HG03095 (cell line): ENCODE measurements at regions not wholly inside any gene's neighbourhood (a gene's known extent, or its start where the extent isn't known, plus 50 kb on each side); places are given as distances from the start of the nearest gene placed in this dataset.

Source experiments
- ATAC-seq: cut with Tn5 transposase; IDR thresholded peaks from one replicate; pipeline ENCODE4 v1.9.1; 2021; ENCODE audit warnings: moderate library complexity; ENCODE audit not compliant: unreplicated experiment

GRCh38 chr6:156107624-156108101 is 652.0 kb upstream of the NOX3 start:
- ATAC-seq, result no peak

DNA sequence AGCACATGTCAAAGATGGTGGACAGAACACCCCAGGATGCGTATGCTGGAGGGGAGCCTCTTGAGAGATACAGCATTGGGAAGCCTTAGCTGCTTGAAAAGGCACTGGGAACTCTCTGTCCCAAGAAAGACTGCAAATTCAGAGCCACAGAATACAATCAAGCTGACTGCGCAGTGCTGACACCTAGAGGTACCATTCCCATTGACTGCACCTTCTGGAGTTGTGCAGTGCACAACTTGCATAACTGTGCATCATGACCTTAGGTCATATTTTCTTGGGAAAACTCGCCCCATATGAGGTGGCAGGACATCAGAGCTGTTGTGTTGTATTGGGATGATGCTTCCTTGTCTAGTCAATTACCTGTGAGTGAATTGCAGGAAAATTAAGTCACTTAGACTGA is 646.5 kb upstream of the NOX3 start:
- no peak for ATAC-seq

DNA sequence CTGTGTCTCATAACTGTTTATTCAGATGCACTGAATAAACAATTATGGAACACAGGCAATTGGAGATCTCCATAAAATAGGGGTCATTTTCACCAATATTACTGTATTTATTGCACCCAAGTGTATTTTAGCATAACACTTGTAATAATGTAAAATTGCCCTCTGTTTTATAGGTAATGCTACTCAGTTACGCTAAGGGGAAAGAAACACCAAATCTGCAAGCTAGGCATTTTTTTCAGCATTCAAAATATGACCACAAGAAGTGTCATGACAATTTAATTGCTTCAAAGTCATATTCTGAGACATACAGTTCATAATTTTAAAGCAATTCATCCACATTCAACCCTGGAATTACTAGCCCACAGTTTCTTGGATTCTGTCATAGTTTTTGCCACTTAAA is 643.2 kb upstream of the NOX3 start:
- ATAC-seq, result no peak

- no peak for ATAC-seq
Observed at GRCh38 chr6:156087487-156087886, 631.8 kb upstream of the NOX3 start.

DNA sequence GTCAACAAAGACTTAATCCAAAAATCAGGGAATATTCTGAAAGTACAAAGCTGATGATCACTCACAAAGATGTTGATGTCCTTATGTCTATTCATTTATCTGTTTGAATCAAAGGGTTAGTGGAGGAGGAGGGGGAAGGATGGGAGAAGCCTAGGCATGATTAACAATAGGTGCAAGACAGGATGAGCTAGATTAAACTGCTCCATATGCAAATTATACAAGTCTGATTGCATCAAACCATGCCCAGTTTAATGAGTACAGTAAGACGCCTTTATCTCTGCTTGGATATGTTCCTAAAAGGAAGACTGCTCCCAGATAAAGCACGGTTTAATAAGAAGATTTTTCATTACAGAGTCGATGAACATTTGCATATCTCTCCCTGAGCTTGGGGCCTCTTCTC is 626.4 kb upstream of the NOX3 start:
- no peak for ATAC-seq

DNA sequence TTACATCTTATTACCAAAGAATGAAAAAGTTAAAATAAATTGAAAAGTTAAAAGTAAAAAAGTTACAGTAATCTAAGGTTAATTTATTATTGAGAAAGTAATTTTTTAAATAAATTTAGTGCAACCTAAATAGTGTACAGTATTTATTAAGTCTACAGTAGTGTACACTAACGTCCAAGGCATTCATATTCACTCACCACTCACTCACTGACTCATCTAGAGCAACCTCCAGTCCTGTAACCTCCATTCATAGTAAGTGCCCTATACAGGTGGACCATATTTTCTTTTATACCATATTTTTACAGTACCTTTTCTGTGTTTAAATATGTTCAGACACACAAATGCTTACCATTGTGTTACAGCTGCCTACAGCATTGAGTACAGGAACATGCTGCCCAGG is 624.7 kb upstream of the NOX3 start:
- ATAC-seq, result no peak

- no peak for ATAC-seq
Observed at GRCh38 chr6:156068881-156069280, 613.2 kb upstream of the NOX3 start.

DNA sequence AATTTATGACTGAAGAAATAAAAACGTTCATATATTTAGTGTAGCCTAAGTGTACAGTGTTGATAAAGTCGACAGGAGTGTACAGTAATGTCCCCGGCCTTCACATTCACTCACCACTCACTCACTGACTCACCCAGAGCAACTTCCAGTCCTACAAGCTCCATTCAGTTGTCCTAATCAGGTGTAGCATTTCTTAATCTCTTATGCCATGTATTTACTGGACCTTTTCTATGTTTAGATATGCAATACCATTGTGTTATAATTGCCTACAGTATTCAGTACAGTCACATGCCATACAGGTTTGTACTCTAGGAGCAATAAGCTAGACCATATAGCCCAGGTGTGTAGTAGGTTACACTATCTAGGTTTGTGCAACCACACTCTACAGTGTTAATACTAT is 610.2 kb upstream of the NOX3 start:
- no peak for ATAC-seq

GRCh38 chr6:156062091-156062563 is 606.5 kb upstream of the NOX3 start:
- ATAC-seq, result no peak

DNA sequence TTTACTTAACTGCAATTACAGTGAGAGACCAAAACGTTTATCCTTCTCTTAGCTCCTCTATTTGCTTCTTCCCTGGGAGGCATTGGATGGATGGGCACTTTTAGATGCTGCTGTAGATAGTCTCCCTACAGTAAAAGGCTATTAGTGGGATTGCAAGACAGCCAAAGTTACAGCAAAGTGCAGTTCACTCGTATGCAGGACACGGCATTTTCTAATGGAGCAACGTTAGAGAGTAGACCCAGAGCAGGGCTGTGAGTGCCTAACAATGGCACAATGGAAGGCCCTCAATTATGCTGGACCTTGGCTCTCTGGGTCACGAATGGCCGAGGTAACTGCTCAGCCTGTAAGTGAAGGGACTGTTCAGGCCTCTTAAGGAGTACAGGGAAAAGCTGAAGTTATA is 605.8 kb upstream of the NOX3 start:
- no peak for ATAC-seq

- no peak for ATAC-seq
Observed at GRCh38 chr6:156060013-156060412, 604.4 kb upstream of the NOX3 start.

- ATAC-seq, result no peak
Observed at GRCh38 chr6:156058356-156058755, 602.7 kb upstream of the NOX3 start.

- ATAC-seq, result no peak
Observed at GRCh38 chr6:156057869-156058268, 602.2 kb upstream of the NOX3 start.

DNA sequence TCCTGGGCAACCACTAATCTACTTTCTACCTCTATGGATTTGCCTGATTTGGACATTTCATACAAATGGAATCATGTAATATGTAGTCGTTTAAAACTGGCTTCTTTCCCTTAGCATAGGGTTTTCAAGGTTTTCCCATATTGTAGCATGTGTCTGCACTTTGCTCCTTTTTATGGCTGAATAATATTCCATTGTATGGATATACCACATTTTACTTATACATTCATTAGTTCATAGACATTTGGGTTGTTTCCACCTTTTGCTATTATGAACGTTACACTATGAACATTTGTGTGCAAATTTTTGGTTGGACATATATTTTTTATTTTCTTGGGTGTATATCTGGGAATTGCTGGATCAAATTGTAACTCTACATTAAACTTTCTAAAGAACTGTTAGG is 600.4 kb upstream of the NOX3 start:
- ATAC-seq, result no peak

DNA sequence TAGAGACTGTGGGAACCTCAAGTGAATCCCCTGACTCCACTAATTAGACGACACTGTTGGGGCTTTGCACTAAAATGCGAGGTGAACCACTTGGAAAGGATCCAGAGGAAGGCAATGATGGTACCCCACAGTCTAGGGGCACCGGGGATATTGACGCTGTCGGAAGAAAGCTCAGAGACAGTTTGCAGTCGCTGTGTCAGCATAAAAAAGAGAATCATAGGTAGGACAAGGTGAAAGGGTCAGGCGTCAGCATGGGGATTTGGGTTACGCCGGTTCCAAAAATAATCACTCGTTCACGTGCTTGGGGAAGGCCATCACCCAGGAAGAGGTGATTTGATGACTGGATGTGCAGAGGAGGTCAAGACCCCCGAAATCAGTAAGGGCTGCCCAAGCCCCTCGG is 598.0 kb upstream of the NOX3 start:
- ATAC-seq, result no peak

GRCh38 chr6:156046841-156047449 is 591.3 kb upstream of the NOX3 start:
- no peak for ATAC-seq

DNA sequence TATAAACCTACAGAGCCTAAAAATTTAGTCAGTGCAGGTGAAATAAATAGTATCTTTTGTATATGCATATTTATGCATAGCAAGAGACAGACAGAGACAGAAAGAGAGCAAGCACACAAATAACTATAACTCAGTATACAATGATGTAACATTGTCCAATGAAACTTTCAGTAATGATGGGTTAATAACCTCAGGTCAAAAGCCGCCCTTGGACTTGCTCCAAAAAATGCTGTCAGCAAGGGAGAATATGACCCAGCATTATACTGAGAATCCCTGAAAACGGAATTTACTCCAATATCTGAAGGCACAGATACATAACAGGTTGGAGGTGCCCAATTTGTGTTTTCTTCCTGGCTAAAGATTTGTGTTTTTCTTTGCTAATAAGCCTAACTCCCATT is 590.6 kb upstream of the NOX3 start:
- no peak for ATAC-seq

- no peak for ATAC-seq
Observed at GRCh38 chr6:156045401-156046267, 590.0 kb upstream of the NOX3 start.

DNA sequence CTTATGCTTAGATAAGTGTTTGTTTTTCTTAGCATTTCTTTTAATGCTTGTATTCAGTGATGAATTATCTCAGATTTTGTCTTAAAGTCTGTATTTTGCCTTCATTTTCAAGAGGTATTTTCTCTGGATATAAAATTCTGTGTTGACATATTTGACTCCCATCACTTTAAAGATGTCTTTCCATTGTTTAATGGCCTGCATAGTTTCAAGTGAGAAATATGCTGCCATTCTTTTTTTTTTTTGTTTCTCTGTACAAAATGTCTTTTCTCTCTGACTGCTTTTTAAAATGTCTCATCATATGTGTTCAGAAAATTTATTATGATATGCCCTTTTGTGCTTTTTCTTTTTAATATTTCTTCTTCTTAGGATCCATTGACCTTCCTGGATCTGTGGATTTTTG is 578.0 kb upstream of the NOX3 start:
- no peak for ATAC-seq

- no peak for ATAC-seq
Observed at GRCh38 chr6:156031516-156031915, 575.9 kb upstream of the NOX3 start.

- ATAC-seq, result no peak
Observed at GRCh38 chr6:156030053-156030452, 574.4 kb upstream of the NOX3 start.

GRCh38 chr6:156029286-156029985 is 573.8 kb upstream of the NOX3 start:
- no peak for ATAC-seq
